ENCODE measurements at regions not wholly inside any gene's neighbourhood (a gene's known extent, or its start where the extent isn't known, plus 50 kb on each side); places are given as distances from the start of the nearest gene placed in this dataset.
"Not testable (repeated sequence)": the region's sequence is repeated elsewhere in the genome, so short reads cannot be mapped to it uniquely, and the experiment has no call there.

GRCh38 chr3:168782193-168782592 is 686.5 kb upstream of the GOLIM4 start:
- no peak for TF ChIP-seq CTCF (IDR thresholded peaks at IDR 0.05; ENCODE audit: insufficient read depth, low read length, missing control alignments)
- CTCF ChIA-PET: no interaction called here
- no peak overlapping the region for H3K4me3 ChIP-seq (ENCODE audit: low read depth, low read length)
- no peak for DNase-seq (ENCODE audit: low read depth, low spot score)
- POLR2A ChIA-PET: no interaction called here

- CTCF ChIA-PET; POLR2A ChIA-PET; DNase-seq (ENCODE audit: low read depth, low spot score); H3K4me3 ChIP-seq (ENCODE audit: low read depth, low read length): not testable (repeated sequence)
Observed at GRCh38 chr3:168779970-168780645, 684.4 kb upstream of the GOLIM4 start.

- ChIA-PET POLR2A (no interaction called here), CTCF (no interaction called here)
- H3K4me3 ChIP-seq (ENCODE audit: low read depth, low read length): no peak overlapping the region
- DNase-seq (ENCODE audit: low read depth, low spot score): no peak
- TF ChIP-seq CTCF (IDR thresholded peaks at IDR 0.05; ENCODE audit: insufficient read depth, low read length, missing control alignments): no peak
Observed at GRCh38 chr3:168753724-168754123, 658.0 kb upstream of the GOLIM4 start.

- no peak overlapping the region for H3K4me3 ChIP-seq (ENCODE audit: low read depth, low read length)
- TF ChIP-seq CTCF (IDR thresholded peaks at IDR 0.05; ENCODE audit: insufficient read depth, low read length, missing control alignments): no peak
- CTCF ChIA-PET: no interaction called here
- DNase-seq (ENCODE audit: low read depth, low spot score): no peak
- POLR2A ChIA-PET: no interaction called here
Observed at GRCh38 chr3:168752339-168752738, 656.6 kb upstream of the GOLIM4 start.

GRCh38 chr3:168747697-168748096 is 652.0 kb upstream of the GOLIM4 start:
- no peak overlapping the region for H3K4me3 ChIP-seq (ENCODE audit: low read depth, low read length)
- ChIA-PET POLR2A (no interaction called here), CTCF (no interaction called here)
- DNase-seq (ENCODE audit: low read depth, low spot score): no peak
- TF ChIP-seq CTCF (IDR thresholded peaks at IDR 0.05; ENCODE audit: insufficient read depth, low read length, missing control alignments): no peak

- no peak for TF ChIP-seq CTCF (IDR thresholded peaks at IDR 0.05; ENCODE audit: insufficient read depth, low read length, missing control alignments)
- ChIA-PET CTCF (no interaction called here), POLR2A (no interaction called here)
- no peak overlapping the region for H3K4me3 ChIP-seq (ENCODE audit: low read depth, low read length)
- DNase-seq (ENCODE audit: low read depth, low spot score): no peak
Observed at GRCh38 chr3:168738527-168739325, 643.0 kb upstream of the GOLIM4 start.

- CTCF ChIA-PET: no interaction called here
- no peak for DNase-seq (ENCODE audit: low read depth, low spot score)
- H3K4me3 ChIP-seq (ENCODE audit: low read depth, low read length): no peak overlapping the region
- TF ChIP-seq CTCF (IDR thresholded peaks at IDR 0.05; ENCODE audit: insufficient read depth, low read length, missing control alignments): no peak
- POLR2A ChIA-PET: no interaction called here
Observed at GRCh38 chr3:168736202-168736601, 640.5 kb upstream of the GOLIM4 start.

Data from AG04449 (cell line).